ENCODE measurements at regions not wholly inside any gene's neighbourhood (a gene's known extent, or its start where the extent isn't known, plus 50 kb on each side); places are given as distances from the start of the nearest gene placed in this dataset.

DNA sequence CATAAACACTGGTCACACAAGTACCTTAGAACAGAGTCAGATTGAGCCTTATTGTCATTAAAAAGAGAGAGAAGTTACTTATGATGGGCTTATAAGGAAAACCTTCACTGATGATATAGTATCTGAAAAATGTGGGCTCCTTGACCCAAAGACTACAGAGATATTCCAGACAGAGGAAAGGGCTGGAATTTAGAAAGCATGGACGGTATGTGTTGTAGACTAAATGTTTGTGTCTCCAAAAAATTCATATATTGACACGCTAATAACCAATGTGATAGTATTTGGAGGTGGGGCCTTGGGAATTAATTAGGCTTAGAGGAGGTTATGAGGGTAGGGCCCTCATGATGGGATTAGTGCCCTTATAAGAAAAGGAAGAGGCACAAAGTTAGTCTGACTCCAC, 61.0 kb upstream of the DAZL start:
- TF ChIP-seq POLR2A (IDR thresholded peaks at IDR 0.05; ENCODE audit: low read depth, low read length) (no peak), STAT1 (conservative IDR thresholded peaks at IDR 0.05) (no peak), KAT2A (conservative IDR thresholded peaks at IDR 0.05; ENCODE audit: control insufficient read depth, low read depth, low read length) (no peak), GABPA (IDR thresholded peaks at IDR 0.05; ENCODE audit: low read depth) (no peak), EZH2 (IDR thresholded peaks at IDR 0.05; ENCODE audit: borderline replicate concordance, control insufficient read depth, low read depth, low read length) (no peak), RAD21 (IDR thresholded peaks at IDR 0.05; ENCODE audit: insufficient read depth, low read depth, low read length) (no peak), POLR2AphosphoS5 (IDR thresholded peaks at IDR 0.05; ENCODE audit: low read length) (no peak), EGR1 (IDR thresholded peaks at IDR 0.05; ENCODE audit: borderline replicate concordance in 1 of 2, low read depth in 2 of 2, low read length in 2 of 2) (no peak), NR2C2 (IDR thresholded peaks at IDR 0.05; ENCODE audit: borderline replicate concordance, control insufficient read depth, insufficient read length, low read depth) (no peak), NRF1 (conservative IDR thresholded peaks at IDR 0.05; ENCODE audit: low read depth, low read length) (no peak), ZNF274 (IDR thresholded peaks at IDR 0.05; ENCODE audit: insufficient read depth, insufficient read length) (no peak)
- TF ChIP-seq, protein P1, sequence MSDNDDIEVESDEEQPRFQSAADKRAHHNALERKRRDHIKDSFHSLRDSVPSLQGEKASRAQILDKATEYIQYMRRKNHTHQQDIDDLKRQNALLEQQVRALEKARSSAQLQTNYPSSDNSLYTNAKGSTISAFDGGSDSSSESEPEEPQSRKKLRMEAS (IDR thresholded peaks at IDR 0.05; ENCODE audit: low read depth, low read length), result no peak
- TF ChIP-seq, protein P2, sequence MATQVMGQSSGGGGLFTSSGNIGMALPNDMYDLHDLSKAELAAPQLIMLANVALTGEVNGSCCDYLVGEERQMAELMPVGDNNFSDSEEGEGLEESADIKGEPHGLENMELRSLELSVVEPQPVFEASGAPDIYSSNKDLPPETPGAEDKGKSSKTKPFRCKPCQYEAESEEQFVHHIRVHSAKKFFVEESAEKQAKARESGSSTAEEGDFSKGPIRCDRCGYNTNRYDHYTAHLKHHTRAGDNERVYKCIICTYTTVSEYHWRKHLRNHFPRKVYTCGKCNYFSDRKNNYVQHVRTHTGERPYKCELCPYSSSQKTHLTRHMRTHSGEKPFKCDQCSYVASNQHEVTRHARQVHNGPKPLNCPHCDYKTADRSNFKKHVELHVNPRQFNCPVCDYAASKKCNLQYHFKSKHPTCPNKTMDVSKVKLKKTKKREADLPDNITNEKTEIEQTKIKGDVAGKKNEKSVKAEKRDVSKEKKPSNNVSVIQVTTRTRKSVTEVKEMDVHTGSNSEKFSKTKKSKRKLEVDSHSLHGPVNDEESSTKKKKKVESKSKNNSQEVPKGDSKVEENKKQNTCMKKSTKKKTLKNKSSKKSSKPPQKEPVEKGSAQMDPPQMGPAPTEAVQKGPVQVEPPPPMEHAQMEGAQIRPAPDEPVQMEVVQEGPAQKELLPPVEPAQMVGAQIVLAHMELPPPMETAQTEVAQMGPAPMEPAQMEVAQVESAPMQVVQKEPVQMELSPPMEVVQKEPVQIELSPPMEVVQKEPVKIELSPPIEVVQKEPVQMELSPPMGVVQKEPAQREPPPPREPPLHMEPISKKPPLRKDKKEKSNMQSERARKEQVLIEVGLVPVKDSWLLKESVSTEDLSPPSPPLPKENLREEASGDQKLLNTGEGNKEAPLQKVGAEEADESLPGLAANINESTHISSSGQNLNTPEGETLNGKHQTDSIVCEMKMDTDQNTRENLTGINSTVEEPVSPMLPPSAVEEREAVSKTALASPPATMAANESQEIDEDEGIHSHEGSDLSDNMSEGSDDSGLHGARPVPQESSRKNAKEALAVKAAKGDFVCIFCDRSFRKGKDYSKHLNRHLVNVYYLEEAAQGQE (IDR thresholded peaks at IDR 0.05; ENCODE audit: low read depth, low read length), result no peak
- TF ChIP-seq, protein P3, sequence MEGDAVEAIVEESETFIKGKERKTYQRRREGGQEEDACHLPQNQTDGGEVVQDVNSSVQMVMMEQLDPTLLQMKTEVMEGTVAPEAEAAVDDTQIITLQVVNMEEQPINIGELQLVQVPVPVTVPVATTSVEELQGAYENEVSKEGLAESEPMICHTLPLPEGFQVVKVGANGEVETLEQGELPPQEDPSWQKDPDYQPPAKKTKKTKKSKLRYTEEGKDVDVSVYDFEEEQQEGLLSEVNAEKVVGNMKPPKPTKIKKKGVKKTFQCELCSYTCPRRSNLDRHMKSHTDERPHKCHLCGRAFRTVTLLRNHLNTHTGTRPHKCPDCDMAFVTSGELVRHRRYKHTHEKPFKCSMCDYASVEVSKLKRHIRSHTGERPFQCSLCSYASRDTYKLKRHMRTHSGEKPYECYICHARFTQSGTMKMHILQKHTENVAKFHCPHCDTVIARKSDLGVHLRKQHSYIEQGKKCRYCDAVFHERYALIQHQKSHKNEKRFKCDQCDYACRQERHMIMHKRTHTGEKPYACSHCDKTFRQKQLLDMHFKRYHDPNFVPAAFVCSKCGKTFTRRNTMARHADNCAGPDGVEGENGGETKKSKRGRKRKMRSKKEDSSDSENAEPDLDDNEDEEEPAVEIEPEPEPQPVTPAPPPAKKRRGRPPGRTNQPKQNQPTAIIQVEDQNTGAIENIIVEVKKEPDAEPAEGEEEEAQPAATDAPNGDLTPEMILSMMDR (IDR thresholded peaks at IDR 0.05 in 2 of 3, conservative IDR thresholded peaks at IDR 0.05 in 1 of 3; ENCODE audit: control insufficient read depth in 2 of 3, extremely low read depth in 1 of 3, insufficient read depth in 1 of 3, low read depth in 3 of 3, low read length in 3 of 3), result no peak
